GM12878 (cell line): ENCODE measurements at regions not wholly inside any gene's neighbourhood (a gene's known extent, or its start where the extent isn't known, plus 50 kb on each side); places are given as distances from the start of the nearest gene placed in this dataset.

Experiments used
- BHLHE40 ChIP-seq, 2 experiments: fragments of 450-650 bp in 1 of 2; IDR thresholded peaks; 2 replicates each; pipeline ENCODE4 v1.6.1; 2011 to 2017; ENCODE audit warnings: low read depth in 2 of 2, borderline replicate concordance in 1 of 2, improper control_type of control experiment in 1 of 2, low read length in 1 of 2, mild to moderate bottlenecking in 1 of 2
- CTCF ChIP-seq, 3 experiments: IDR thresholded peaks in 2 of 3; conservative IDR thresholded peaks in 1 of 3; 2 replicates each; pipeline ENCODE4 v1.5.1; 2011; ENCODE audit warnings: low read depth in 3 of 3, low read length in 3 of 3, mild to moderate bottlenecking in 3 of 3, control low read depth in 2 of 3, moderate library complexity in 2 of 3, inconsistent platforms in 1 of 3, mixed read lengths in 1 of 3; ENCODE audit not compliant: control insufficient read depth in 2 of 3, insufficient read depth in 1 of 3; ENCODE audit errors: extremely low read depth in 1 of 3
- EGR1 ChIP-seq, 2 experiments: IDR thresholded peaks; 1 replicate in 1 of 2; 2 replicates in 1 of 2; pipeline ENCODE4 v1.6.1; 2011 to 2012; ENCODE audit warnings: low read depth in 2 of 2, low read length in 2 of 2, borderline replicate concordance in 1 of 2, mild to moderate bottlenecking in 1 of 2, moderate library complexity in 1 of 2
- EP300 ChIP-seq, 2 experiments: fragments of 150-350 bp in 1 of 2; IDR thresholded peaks; 2 replicates each; pipeline ENCODE4 v1.6.1; 2011 to 2012; ENCODE audit warnings: low read depth in 2 of 2, low read length in 2 of 2, borderline replicate concordance in 1 of 2, improper control_type of control experiment in 1 of 2, inconsistent platforms in 1 of 2; ENCODE audit not compliant: control insufficient read depth in 1 of 2
- GABPA ChIP-seq: IDR thresholded peaks from 2 replicates; pipeline ENCODE4 v1.6.1; 2014; ENCODE audit warnings: antibody characterized with exemption, low read depth, mild to moderate bottlenecking, inconsistent platforms
- POLR2A ChIP-seq: IDR thresholded peaks from 2 replicates; pipeline ENCODE4 v1.6.1; 2011; ENCODE audit warnings: low read depth, mild to moderate bottlenecking, low read length
- RFX5 ChIP-seq: IDR thresholded peaks from 2 replicates; pipeline ENCODE4 v1.6.1; 2011; ENCODE audit warnings: low read depth, low read length, improper control_type of control experiment
- SMC3 ChIP-seq: IDR thresholded peaks from 2 replicates; pipeline ENCODE4 v1.6.1; 2011; ENCODE audit warnings: low read length, improper control_type of control experiment, borderline replicate concordance
- SP1 ChIP-seq: IDR thresholded peaks from one replicate; pipeline ENCODE4 v1.6.1; 2011; ENCODE audit warnings: low read depth, low read length
- ZNF274 ChIP-seq: IDR thresholded peaks from one replicate; pipeline ENCODE4 v1.8.0; 2011; ENCODE audit not compliant: insufficient read length, insufficient read depth

- TF ChIP-seq RFX5 (no peak), EP300 (IDR thresholded peaks at IDR 0.05; ENCODE audit: borderline replicate concordance in 1 of 2, control insufficient read depth in 1 of 2, low read depth in 2 of 2, low read length in 2 of 2) (no peak), GABPA (no peak), SP1 (no peak), EGR1 (IDR thresholded peaks at IDR 0.05; ENCODE audit: borderline replicate concordance in 1 of 2, low read depth in 2 of 2, low read length in 2 of 2) (no peak), ZNF274 (no peak), BHLHE40 (IDR thresholded peaks at IDR 0.05; ENCODE audit: borderline replicate concordance in 1 of 2, low read depth in 2 of 2, low read length in 1 of 2) (no peak), POLR2A (no peak), CTCF (IDR thresholded peaks at IDR 0.05 in 2 of 3, conservative IDR thresholded peaks at IDR 0.05 in 1 of 3; ENCODE audit: control insufficient read depth in 2 of 3, extremely low read depth in 1 of 3, insufficient read depth in 1 of 3, low read depth in 3 of 3, low read length in 3 of 3) (no peak), SMC3 (no peak)
Measured at GRCh38 chr5:61657010-61657409, 325.0 kb downstream of the ZSWIM6 start.
